HepG2 (cell line): ENCODE measurements at regions not wholly inside any gene's neighbourhood (a gene's known extent, or its start where the extent isn't known, plus 50 kb on each side); places are given as distances from the start of the nearest gene placed in this dataset.

Experiments
- ADNP ChIP-seq: sonication (generic); formaldehyde crosslinking; IDR thresholded peaks from 2 replicates; pipeline ENCODE4 v1.4.0; 2020; ENCODE audit warnings: missing genetic modification reagents
- ESRRA ChIP-seq: sonication (generic); formaldehyde crosslinking; IDR thresholded peaks from 2 replicates; pipeline ENCODE4 v1.5.1; 2020; ENCODE audit warnings: mild to moderate bottlenecking, low read depth, missing genetic modification reagents
- FOXK2 ChIP-seq: fragments of 450-650 bp; IDR thresholded peaks from 2 replicates; pipeline ENCODE4 v1.6.1; 2016
- PATZ1 ChIP-seq: sonication (generic); formaldehyde crosslinking; IDR thresholded peaks from 2 replicates; pipeline ENCODE4 v1.4.0; 2020; ENCODE audit warnings: missing genetic modification reagents
- PHF5A ChIP-seq: IDR thresholded peaks from one replicate; pipeline ENCODE4 v1.6.1; 2018; ENCODE audit warnings: low read depth, missing genetic modification reagents; ENCODE audit not compliant: unreplicated experiment
- POLR2A ChIP-seq, 2 experiments: IDR thresholded peaks; 2 replicates each; pipeline ENCODE4 v1.6.1; 2011; ENCODE audit warnings: low read depth in 2 of 2, low read length in 2 of 2, mild to moderate bottlenecking in 1 of 2, moderate library complexity in 1 of 2; ENCODE audit not compliant: insufficient read depth in 1 of 2
- RAD21 ChIP-seq: fragments of 450-650 bp; formaldehyde crosslinking; IDR thresholded peaks from 2 replicates; pipeline ENCODE4 v1.5.0; 2020; ENCODE audit warnings: mild to moderate bottlenecking
- REST ChIP-seq, 2 experiments: IDR thresholded peaks; 2 replicates each; pipeline ENCODE4 v1.6.1; 2011 to 2012; ENCODE audit warnings: low read length in 2 of 2, borderline replicate concordance in 1 of 2, low read depth in 1 of 2, mild to moderate bottlenecking in 1 of 2, moderate library complexity in 1 of 2
- TCF12 ChIP-seq, 2 experiments: fragments of 450-650 bp in 1 of 2; sonication (generic) in 1 of 2; formaldehyde crosslinking in 1 of 2; IDR thresholded peaks; 2 replicates each; pipeline versions ENCODE4 v1.6.1 to v1.8.0; 2017 to 2022; ENCODE audit warnings: antibody characterized with exemption in 1 of 2, mild to moderate bottlenecking in 1 of 2, missing genetic modification reagents in 1 of 2, moderate library complexity in 1 of 2
- ZBTB7A ChIP-seq: sonication (generic); formaldehyde crosslinking; IDR thresholded peaks from 2 replicates; pipeline ENCODE4 v1.8.0; 2022; ENCODE audit warnings: mild to moderate bottlenecking, missing genetic modification reagents
- ZNF235 ChIP-seq: sonication (generic); formaldehyde crosslinking; IDR thresholded peaks from 2 replicates; pipeline ENCODE4 v1.8.1; 2023; ENCODE audit warnings: mild to moderate bottlenecking, missing genetic modification reagents, borderline replicate concordance

GRCh38 chr13:30364133-30364532 is 56.8 kb upstream of the KATNAL1 start:
- no peak for TF ChIP-seq POLR2A (IDR thresholded peaks at IDR 0.05; ENCODE audit: insufficient read depth in 1 of 2, low read depth in 2 of 2, low read length in 2 of 2)
- TF ChIP-seq FOXK2, result no peak
- TF ChIP-seq ADNP, result no peak
- no peak for TF ChIP-seq RAD21
- TF ChIP-seq ESRRA (CRISPR knock-in tag), result no peak
- no peak for TF ChIP-seq REST (IDR thresholded peaks at IDR 0.05; ENCODE audit: borderline replicate concordance in 1 of 2, low read depth in 1 of 2, low read length in 2 of 2)
- TF ChIP-seq PATZ1 (CRISPR knock-in tag), result no peak
- TF ChIP-seq TCF12 (IDR thresholded peaks at IDR 0.05), result no peak
- TF ChIP-seq TCF12 (CRISPR knock-in tag; IDR thresholded peaks at IDR 0.05), result no peak
- TF ChIP-seq ZNF235 (CRISPR knock-in tag), result no peak
- TF ChIP-seq ZBTB7A (CRISPR knock-in tag), result no peak
- no peak for TF ChIP-seq PHF5A (CRISPR knock-in tag)
